ENCODE measurements at regions not wholly inside any gene's neighbourhood (a gene's known extent, or its start where the extent isn't known, plus 50 kb on each side); places are given as distances from the start of the nearest gene placed in this dataset.

DNA sequence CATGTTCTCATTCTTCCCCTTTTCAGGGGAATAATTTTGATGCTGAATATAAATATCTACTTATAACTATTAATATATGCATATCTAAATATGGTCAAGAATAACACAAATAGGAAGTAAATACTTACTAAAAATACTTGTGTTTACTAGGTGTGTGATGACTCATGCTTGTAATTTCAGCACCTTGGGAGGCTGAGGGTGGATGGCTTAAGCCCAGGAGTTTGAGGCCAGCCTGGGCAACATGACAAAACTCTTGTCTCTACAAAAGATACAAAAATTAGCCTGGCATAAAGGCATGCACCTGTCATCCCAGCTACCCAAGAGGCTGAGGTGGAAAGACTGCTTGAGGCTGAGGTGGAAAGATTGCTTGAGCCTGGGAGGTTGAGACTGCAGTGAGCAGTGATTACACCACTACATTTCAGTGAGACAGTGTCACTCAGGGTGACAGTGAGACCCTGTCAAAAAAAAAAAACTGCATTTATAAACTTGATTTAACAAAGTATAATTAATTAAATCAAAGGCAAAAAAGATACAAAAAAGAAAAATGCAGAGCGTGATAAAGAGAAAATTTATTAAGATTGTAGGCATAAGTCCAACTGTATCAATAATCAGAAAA is 703.1 kb upstream of the VRK2 start:
- Histone ChIP-seq H3K27ac (no peak overlapping the region), H3K4me3 (no peak overlapping the region), H3K4me1 (no peaks in the 10 kb centered on the region), H3K36me3 (no peaks in the 10 kb centered on the region), H3K27me3 (no peaks in the 10 kb centered on the region), H3K9me3 (no peaks in the 10 kb centered on the region)
- DNase-seq: no peak
- no peak for ATAC-seq
- intact Hi-C loops (cut with DNase I): no loop called here
- TF ChIP-seq, protein P1, sequence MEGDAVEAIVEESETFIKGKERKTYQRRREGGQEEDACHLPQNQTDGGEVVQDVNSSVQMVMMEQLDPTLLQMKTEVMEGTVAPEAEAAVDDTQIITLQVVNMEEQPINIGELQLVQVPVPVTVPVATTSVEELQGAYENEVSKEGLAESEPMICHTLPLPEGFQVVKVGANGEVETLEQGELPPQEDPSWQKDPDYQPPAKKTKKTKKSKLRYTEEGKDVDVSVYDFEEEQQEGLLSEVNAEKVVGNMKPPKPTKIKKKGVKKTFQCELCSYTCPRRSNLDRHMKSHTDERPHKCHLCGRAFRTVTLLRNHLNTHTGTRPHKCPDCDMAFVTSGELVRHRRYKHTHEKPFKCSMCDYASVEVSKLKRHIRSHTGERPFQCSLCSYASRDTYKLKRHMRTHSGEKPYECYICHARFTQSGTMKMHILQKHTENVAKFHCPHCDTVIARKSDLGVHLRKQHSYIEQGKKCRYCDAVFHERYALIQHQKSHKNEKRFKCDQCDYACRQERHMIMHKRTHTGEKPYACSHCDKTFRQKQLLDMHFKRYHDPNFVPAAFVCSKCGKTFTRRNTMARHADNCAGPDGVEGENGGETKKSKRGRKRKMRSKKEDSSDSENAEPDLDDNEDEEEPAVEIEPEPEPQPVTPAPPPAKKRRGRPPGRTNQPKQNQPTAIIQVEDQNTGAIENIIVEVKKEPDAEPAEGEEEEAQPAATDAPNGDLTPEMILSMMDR (IDR thresholded peaks at IDR 0.05): no peak

DNA sequence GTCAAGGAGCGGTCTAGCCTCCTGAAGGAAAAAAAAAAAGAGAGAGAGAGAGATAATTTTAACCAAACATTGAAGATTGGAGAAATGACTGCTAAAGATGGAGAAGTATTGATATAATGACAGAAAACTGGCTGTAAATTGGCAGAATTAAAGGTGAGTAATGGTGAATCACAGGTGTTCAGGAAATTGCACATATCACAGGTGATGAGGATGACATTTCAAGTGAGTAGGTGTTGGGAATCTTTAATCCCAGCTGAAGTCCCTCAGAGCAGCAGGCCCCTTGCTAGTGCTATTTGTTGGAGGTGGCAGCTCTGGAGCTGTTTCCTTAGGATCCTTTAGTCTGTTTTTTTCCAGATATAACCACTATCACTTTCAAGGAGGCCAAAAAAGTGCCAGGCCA is 678.4 kb upstream of the VRK2 start:
- H3K9me3 ChIP-seq: no peaks in the 10 kb centered on the region
- no peaks in the 10 kb centered on the region for H3K4me1 ChIP-seq
- DNase-seq (no peak), ATAC-seq (no peak)
- TF ChIP-seq, protein P1 (IDR thresholded peaks at IDR 0.05): no peak
- no peaks in the 10 kb centered on the region for H3K36me3 ChIP-seq
- H3K27me3 ChIP-seq: no peaks in the 10 kb centered on the region
- no peak overlapping the region for H3K27ac ChIP-seq
- no peak overlapping the region for H3K4me3 ChIP-seq
- intact Hi-C loops (cut with DNase I): no loop called here

DNA sequence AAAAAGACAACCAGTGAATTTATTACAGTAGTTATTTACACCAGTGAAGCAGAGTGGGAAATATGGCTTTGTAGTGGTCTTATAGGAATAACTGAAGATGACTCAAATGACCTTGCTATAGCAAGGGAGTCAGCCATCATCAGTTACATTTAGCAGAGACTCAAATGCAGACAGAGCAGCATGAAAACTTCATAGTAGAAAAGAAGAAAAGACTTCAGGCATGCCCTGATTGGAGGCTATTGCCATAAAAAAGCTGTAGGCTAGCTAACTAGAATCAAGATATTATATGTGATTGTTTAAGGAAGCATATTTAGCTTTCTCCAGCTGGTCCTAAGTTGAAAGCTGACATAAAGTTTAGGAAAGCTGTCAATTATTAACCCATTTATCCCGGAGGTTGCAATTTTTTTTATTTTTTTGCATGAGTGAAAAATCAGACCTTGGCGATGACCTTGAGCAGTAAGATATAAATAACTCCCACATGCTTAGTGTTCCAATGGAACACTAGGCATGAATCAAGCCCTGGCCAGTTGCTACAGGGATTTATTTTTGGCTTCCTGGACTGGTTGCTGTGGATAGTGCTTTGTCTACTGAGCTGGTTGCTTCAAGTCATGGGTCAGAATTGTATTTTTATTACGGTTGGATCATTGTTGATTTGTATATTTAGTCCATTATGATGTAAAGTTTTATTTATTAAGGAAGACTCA is 675.6 kb upstream of the VRK2 start:
- DNase-seq: no peak
- H3K36me3 ChIP-seq: no peaks in the 10 kb centered on the region
- no peak overlapping the region for H3K4me3 ChIP-seq
- no peak overlapping the region for H3K27ac ChIP-seq
- no peaks in the 10 kb centered on the region for H3K27me3 ChIP-seq
- no peaks in the 10 kb centered on the region for H3K4me1 ChIP-seq
- ATAC-seq: no peak
- intact Hi-C loops (cut with DNase I): no loop called here
- no peaks in the 10 kb centered on the region for H3K9me3 ChIP-seq
- TF ChIP-seq, protein P1 (IDR thresholded peaks at IDR 0.05): no peak

DNA sequence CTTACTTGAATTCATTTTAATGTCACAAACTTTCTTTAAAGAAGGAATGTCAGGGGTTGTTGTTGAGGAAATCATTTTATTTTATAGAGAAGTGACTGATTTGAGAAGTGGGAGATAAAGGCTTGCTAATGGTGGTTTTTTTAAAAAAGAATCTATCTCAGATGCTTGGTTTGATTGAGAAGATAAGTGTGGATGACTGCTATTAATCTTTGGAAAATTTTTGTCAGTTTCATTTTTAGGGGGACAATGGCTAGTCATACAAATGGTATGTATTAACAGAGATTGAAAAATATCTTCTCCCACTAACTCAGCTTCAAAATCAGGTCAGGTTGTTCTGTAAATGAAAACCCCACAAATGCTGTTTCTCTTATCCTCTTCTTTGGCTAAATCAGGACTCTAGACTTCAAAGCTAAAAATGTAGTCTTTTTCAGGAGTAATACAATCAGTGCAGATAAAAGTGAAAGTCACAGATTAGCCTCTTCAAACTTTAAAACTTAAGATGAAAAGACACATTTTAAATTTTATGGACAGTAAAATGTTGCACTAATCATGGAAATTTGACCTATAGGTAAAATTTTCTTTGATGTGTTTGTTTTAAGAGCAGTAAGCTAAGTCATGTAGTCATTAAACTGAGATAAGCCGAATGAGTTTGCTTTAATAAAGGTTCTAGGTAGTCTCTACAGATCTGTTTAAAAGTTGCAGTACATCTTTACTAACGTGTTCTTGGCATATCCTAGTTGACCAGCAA is 674.2 kb upstream of the VRK2 start:
- intact Hi-C loops (cut with DNase I): no loop called here
- no peak for DNase-seq
- TF ChIP-seq, protein P1 (IDR thresholded peaks at IDR 0.05): no peak
- Histone ChIP-seq H3K4me1 (no peaks in the 10 kb centered on the region), H3K27me3 (no peaks in the 10 kb centered on the region), H3K9me3 (no peaks in the 10 kb centered on the region), H3K27ac (no peak overlapping the region), H3K36me3 (no peaks in the 10 kb centered on the region), H3K4me3 (no peak overlapping the region)
- no peak for ATAC-seq

DNA sequence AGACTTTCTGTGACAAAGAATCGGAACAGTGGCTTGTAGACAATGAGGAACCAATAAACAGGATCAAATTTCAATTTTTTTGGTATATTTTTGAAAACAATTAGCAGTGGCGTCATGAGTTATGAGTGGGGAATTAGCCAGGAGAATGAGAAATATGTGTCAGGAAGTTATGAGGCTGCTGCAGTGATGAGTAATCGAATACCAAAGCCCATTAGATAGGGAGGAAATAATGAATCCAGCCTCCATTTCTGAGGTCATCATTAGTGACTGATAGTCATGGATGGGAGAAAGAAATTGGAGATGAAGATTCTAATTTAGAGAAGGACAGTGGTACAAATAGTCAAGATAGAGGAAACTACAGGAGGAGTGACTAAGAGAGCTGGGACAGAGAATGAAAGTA is 673.1 kb upstream of the VRK2 start:
- ATAC-seq: no peak
- H3K36me3 ChIP-seq: no peaks in the 10 kb centered on the region
- H3K4me1 ChIP-seq: no peaks in the 10 kb centered on the region
- no peaks in the 10 kb centered on the region for H3K27me3 ChIP-seq
- no peaks in the 10 kb centered on the region for H3K9me3 ChIP-seq
- intact Hi-C loops (cut with DNase I): no loop called here
- TF ChIP-seq, protein P1 (IDR thresholded peaks at IDR 0.05): no peak
- no peak overlapping the region for H3K4me3 ChIP-seq
- H3K27ac ChIP-seq: no peak overlapping the region
- DNase-seq: no peak
